Gastrocnemius medialis (tissue), 4 donors: ENCODE measurements at regions not wholly inside any gene's neighbourhood (a gene's known extent, or its start where the extent isn't known, plus 50 kb on each side); places are given as distances from the start of the nearest gene placed in this dataset.

Source experiments
- CTCF ChIP-seq, 5 experiments: fragments of 450-650 bp in 3 of 5; fragments of 200-600 bp in 2 of 5; sonication (generic) in 2 of 5; IDR thresholded peaks in 4 of 5; conservative IDR thresholded peaks in 1 of 5; 1 replicate in 4 of 5; 2 replicates in 1 of 5; pipeline ENCODE4 v1.5.1; 2016 to 2019; ENCODE audit warnings: antibody characterized with exemption in 5 of 5, mild to moderate bottlenecking in 3 of 5, moderate library complexity in 3 of 5
- POLR2A ChIP-seq, 2 donors: fragments of 450-650 bp; IDR thresholded peaks; one replicate each; pipeline ENCODE4 v1.6.1; 2017; ENCODE audit warnings: antibody characterized with exemption in 2 of 2, mild to moderate bottlenecking in 2 of 2, moderate library complexity in 2 of 2

GRCh38 chr6:54602591-54602990 is 244.0 kb upstream of the FAM83B start:
- no peak for TF ChIP-seq CTCF (IDR thresholded peaks at IDR 0.05 in 4 of 5, conservative IDR thresholded peaks at IDR 0.05 in 1 of 5)
- TF ChIP-seq POLR2A (IDR thresholded peaks at IDR 0.05) = no peak
